Testis (tissue), 2 donors: ENCODE measurements at regions not wholly inside any gene's neighbourhood (a gene's known extent, or its start where the extent isn't known, plus 50 kb on each side); places are given as distances from the start of the nearest gene placed in this dataset.
"Not testable (repeated sequence)": the region's sequence is repeated elsewhere in the genome, so short reads cannot be mapped to it uniquely, and the experiment has no call there.

Source experiments
- DNase-seq: peaks from one replicate; pipeline ENCODE4 v3.0.0-alpha.2; 2019
- H3K27ac ChIP-seq, 2 donors: fragments of 200-600 bp; sonication (generic); one replicate each; pipeline ENCODE4 v1.5.1; 2019
- H3K27me3 ChIP-seq: fragments of 200-600 bp; sonication (generic); one replicate; pipeline ENCODE4 v1.5.1; 2019
- H3K36me3 ChIP-seq: fragments of 200-600 bp; sonication (generic); one replicate; pipeline ENCODE4 v1.5.1; 2017; ENCODE audit warnings: low read depth; ENCODE audit errors: missing control alignments
- H3K4me1 ChIP-seq: fragments of 200-600 bp; sonication (generic); one replicate; pipeline ENCODE4 v1.5.1; 2019
- H3K4me3 ChIP-seq, 2 donors: fragments of 200-600 bp; sonication (generic); one replicate each; pipeline ENCODE4 v1.5.1; 2017 to 2019
- H3K9me3 ChIP-seq: fragments of 200-600 bp; sonication (generic); one replicate; pipeline ENCODE4 v1.5.1; 2017
- POLR2A ChIP-seq: fragments of 450-650 bp; IDR thresholded peaks from one replicate; pipeline ENCODE4 v1.6.1; 2017; ENCODE audit warnings: antibody characterized with exemption, mild to moderate bottlenecking, moderate library complexity
- WGBS, 2 donors: methylation state at CpG; one replicate each; pipeline ENCODE4 v1.1.5; 2018; 5-methylcytosine and 5-hydroxymethylcytosine counted together
- intact Hi-C: fragments of 100-400 bp; cut with DNase I; formaldehyde crosslinking; loops from one replicate; pipeline ENCODE4 v1.15.1; 2023; ENCODE audit warnings: low total_unique reads
- TF ChIP-seq, protein P1 (sequence below), 3 experiments: fragments of 450-650 bp in 2 of 3; fragments of 200-600 bp in 1 of 3; sonication (generic) in 1 of 3; IDR thresholded peaks; one replicate each; pipeline ENCODE4 v1.5.1; 2016 to 2019; ENCODE audit warnings: antibody characterized with exemption in 3 of 3, mild to moderate bottlenecking in 2 of 3, moderate library complexity in 1 of 3

DNA sequence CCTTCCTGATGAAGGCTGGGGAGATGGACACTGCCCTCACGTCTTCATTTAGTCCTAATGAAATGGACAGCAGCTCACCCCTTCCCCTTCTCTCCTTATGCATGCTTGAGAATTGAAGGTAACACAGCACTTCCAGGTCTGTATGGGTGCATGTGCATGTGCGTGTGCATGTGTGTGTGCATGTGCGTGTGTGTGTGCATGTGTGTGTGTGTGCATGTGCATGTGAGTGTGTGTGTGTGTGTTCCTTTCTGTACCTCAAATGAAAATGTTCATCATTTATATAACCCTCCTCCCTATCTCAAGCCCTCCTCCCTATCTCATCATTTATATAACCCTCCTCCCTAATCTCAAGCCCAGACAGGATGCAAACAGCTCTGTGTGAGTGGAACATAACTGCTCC is 444.8 kb downstream of the MAT2B start:
- intact Hi-C loops, result no loop called here
- no peak for TF ChIP-seq POLR2A
- TF ChIP-seq, protein P1, sequence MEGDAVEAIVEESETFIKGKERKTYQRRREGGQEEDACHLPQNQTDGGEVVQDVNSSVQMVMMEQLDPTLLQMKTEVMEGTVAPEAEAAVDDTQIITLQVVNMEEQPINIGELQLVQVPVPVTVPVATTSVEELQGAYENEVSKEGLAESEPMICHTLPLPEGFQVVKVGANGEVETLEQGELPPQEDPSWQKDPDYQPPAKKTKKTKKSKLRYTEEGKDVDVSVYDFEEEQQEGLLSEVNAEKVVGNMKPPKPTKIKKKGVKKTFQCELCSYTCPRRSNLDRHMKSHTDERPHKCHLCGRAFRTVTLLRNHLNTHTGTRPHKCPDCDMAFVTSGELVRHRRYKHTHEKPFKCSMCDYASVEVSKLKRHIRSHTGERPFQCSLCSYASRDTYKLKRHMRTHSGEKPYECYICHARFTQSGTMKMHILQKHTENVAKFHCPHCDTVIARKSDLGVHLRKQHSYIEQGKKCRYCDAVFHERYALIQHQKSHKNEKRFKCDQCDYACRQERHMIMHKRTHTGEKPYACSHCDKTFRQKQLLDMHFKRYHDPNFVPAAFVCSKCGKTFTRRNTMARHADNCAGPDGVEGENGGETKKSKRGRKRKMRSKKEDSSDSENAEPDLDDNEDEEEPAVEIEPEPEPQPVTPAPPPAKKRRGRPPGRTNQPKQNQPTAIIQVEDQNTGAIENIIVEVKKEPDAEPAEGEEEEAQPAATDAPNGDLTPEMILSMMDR (IDR thresholded peaks at IDR 0.05), result no peak
- Histone ChIP-seq H3K4me1 (no peaks in the 10 kb centered on the region), H3K4me3 (no peak overlapping the region), H3K36me3 (no peaks in the 10 kb centered on the region), H3K27me3 (no peaks in the 10 kb centered on the region), H3K27ac (no peak overlapping the region), H3K9me3 (no peaks in the 10 kb centered on the region)
- 57 to 96% methylated on average over 3 of the region's 3 CpGs for WGBS, 2 donors
- DNase-seq, result no peak

DNA sequence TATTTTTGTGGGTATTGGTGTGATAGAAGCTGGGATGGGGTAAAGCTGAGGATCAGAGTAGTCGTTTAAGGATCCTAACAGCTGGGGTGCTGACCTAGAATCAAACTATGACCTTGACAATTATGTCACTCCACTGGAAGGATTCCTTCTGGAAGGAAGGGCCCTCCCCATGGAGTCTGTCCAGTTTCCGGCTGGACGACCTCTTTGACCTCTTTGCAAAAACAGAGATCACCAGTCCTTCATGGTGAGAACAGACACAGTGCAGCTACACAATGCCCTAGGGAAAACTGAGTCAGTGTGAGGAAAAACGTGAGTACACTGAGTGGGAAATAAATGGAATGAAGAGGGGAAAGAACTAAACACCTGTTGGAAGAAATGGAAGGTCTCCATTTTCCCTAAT is 445.6 kb downstream of the MAT2B start:
- no peak for DNase-seq
- no peak overlapping the region for H3K4me3 ChIP-seq
- no peaks in the 10 kb centered on the region for H3K36me3 ChIP-seq
- intact Hi-C loops, result no loop called here
- 33 to 43% methylated on average over 4 of the region's 4 CpGs for whole genome bisulfite sequencing, 2 donors
- no peaks in the 10 kb centered on the region for H3K27me3 ChIP-seq
- no peaks in the 10 kb centered on the region for H3K4me1 ChIP-seq
- H3K9me3 ChIP-seq, result no peaks in the 10 kb centered on the region
- no peak overlapping the region for H3K27ac ChIP-seq
- TF ChIP-seq, protein P1 (IDR thresholded peaks at IDR 0.05), result no peak
- TF ChIP-seq POLR2A, result no peak

DNA sequence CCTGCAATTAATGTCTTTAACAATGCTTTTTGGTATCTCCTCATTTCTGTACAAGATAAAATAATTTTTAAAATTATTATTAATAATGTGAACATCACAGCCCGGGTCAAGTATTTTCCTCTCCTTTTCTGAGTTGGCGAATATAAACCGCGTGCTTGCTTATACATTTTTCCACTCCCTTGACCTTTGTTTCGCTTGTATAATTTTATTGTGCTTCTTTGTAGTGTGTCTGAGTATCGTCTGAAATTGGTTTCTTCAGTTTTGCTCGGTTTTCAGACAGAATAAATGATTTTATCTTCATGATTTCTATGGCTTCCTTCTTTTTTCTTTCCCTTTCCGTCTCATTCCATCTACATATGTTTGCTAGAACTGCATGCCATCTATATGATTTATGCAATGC is 448.5 kb downstream of the MAT2B start:
- 70 to 71% methylated on average over 8 of the region's 8 CpGs for WGBS, 2 donors
- Histone ChIP-seq H3K9me3 (no peaks in the 10 kb centered on the region), H3K4me3 (no peak overlapping the region), H3K27me3 (no peaks in the 10 kb centered on the region), H3K27ac (no peak overlapping the region), H3K36me3 (no peaks in the 10 kb centered on the region), H3K4me1 (no peaks in the 10 kb centered on the region)
- intact Hi-C loops, result no loop called here
- TF ChIP-seq, protein P1 (IDR thresholded peaks at IDR 0.05), result no peak
- TF ChIP-seq POLR2A, result no peak
- DNase-seq, result no peak

DNA sequence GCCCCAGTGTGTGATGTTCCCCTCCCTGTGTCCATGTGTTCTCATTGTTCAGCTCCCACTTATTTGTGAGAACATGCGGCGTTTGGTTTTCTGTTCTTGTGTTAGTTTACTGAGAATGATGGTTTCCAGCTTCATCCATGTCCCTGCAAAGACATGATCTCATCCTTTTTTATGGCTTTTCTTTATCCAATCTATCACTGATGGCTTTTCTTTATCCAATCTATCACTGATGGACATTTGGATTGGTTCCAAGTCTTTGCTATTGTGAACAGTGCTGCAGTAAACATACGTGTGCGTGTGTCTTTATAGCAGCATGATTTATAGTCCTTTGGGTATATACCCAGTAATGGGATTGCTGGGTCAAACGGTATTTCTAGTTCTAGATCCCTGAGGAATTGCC is 455.8 kb downstream of the MAT2B start:
- intact Hi-C loops, H3K27ac ChIP-seq, H3K27me3 ChIP-seq, H3K4me3 ChIP-seq, DNase-seq, H3K4me1 ChIP-seq, H3K9me3 ChIP-seq, H3K36me3 ChIP-seq: not testable (repeated sequence)
- WGBS, 2 donors, result 88 to 90% methylated on average over 5 of the region's 5 CpGs

DNA sequence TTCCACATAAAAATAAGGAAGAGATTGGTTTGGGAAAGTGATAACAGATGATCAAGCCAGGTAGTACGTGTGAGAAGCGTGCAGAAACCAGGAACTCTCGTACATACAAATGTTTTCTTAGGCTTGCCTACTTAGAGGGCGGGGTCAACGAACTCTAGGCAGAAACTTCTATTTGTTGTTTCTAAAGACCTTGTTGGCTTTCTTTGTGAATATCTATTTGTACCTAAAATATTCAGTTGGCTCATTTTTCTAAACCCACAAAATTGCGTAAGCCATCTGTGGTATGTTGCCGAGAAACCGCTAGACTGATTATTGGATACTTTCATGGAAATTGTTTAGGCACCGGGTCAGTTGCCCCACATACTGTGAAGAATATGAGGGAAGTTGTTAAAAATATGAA is 458.5 kb downstream of the MAT2B start:
- WGBS, 2 donors, result 86 to 87% methylated on average over 9 of the region's 9 CpGs
- no peaks in the 10 kb centered on the region for H3K4me1 ChIP-seq
- H3K4me3 ChIP-seq, result no peak overlapping the region
- no peak for DNase-seq
- H3K27ac ChIP-seq, result no peak overlapping the region
- H3K9me3 ChIP-seq, result no peaks in the 10 kb centered on the region
- intact Hi-C loops, result no loop called here
- H3K36me3 ChIP-seq, result no peaks in the 10 kb centered on the region
- H3K27me3 ChIP-seq, result no peaks in the 10 kb centered on the region
- TF ChIP-seq, protein P1 (IDR thresholded peaks at IDR 0.05), result no peak
- TF ChIP-seq POLR2A, result no peak
